NCI-H1436 treated with DMSO at 0.1 percent for 48 hours (cell line): ENCODE measurements at regions not wholly inside any gene's neighbourhood (a gene's known extent, or its start where the extent isn't known, plus 50 kb on each side); places are given as distances from the start of the nearest gene placed in this dataset.
A peak's percentile ranks its signal among the peaks of the same experiment; 100 is the strongest.
"Not testable (repeated sequence)": the region's sequence is repeated elsewhere in the genome, so short reads cannot be mapped to it uniquely, and the experiment has no call there.

Source experiments
- DNase-seq: peaks from one replicate; lab custom pipeline; 2025; lab: John Stamatoyannopoulos, UW

DNA sequence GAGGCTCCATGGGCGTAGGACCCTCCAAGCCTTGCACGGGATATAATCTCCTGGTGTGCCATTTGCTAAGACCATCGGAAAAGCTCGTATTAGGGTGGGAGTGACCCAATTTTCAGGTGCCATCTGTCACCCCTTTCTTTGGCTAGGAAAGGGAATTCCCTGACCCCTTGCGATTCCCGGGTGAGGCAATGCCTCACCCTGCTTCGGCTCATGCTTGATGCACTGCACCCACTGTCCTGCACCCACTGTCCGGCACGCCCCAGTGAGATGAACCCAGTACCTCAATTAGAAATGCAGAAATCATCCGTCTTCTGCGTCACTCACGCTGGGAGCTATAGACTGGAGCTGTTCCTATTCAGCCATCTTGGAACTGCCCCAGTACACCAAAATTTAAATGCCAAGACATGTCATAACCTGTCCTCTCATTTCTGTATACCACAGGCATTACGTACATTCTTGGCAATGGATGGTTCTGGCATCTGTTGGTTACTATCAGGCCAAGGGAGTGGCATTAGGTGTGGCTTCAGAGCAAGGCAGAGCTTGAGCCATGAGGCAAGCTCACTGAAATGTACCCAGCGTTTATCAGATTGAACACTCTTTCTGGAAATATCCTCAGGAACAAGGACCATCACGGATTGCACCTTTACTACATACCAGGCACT, 95.4 kb upstream of the GALNT18 start:
- no peak for DNase-seq

DNA sequence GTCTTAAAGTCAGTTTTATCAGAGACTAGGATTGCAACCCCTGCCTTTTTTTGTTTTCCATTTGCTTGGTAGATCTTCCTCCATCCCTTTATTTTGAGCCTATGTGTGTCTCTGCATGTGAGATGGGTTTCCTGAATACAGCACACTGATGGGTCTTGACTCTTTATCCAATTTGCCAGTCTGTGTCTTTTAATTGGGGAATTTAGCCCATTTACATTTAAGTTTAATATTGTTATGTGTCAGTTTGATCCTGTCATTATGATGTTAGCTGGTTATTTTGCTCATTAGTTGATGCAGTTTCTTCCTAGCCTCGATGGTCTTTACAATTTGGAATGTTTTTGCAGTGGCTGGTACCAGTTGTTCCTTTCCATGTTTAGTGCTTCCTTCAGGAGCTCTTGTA, 93.3 kb upstream of the GALNT18 start:
- not testable (repeated sequence) for DNase-seq

DNA sequence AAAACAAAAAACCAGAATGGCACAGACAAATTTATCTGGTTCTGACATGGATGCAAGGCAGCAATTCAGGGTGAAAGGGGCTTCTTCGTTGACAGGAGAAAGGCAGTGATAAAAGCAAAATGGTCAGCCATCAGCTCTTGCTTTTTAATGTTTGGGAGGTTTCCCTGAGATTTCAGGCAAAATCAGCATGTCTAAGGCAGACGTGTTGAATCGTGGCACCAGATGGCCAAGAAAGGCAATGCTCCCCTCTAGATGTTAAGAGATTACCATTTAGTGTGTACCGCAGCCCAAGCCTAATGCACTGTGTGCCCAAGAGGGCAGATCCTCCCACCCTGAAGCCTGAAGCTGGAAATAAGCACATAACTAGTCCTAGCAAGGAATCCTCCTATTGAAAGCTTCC, 88.8 kb upstream of the GALNT18 start:
- no peak for DNase-seq

DNA sequence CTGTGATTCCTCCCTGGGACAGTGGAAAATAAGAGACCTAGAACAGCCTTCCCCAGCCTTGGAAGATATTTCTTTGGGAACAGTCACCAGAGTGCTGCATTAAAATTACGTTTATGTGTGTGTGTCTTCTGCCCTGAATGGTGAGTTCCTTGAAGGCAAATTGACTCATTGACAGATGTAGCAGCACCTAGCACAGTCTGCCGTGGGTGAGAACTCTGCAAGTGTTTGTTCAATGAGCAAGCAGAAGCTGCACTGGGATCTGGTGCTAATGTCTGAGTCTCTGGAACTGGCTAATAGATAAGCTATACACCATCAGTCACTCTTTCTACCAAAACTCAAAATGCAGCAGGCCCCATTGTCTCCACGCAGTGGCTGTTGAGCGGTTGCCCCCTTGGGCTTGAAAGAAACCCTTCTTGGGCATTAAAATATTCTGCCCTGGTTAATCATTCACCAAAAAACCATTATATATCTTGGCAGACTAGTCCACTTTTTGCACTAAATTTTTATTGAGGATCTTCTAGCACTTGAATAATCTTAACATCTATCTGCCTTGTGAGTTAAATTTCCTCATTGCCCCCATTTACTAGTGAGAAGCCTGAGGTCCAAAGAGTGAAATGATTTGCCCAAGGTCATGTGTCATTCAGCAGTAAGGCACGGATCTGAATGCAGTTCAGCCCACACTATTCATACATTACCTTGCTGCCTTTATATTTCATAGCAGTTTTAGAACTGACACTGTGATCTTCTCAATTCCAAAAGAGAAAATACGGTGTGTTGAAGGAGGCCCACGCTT, 87.8 kb upstream of the GALNT18 start:
- DNase-seq, result no peak

DNA sequence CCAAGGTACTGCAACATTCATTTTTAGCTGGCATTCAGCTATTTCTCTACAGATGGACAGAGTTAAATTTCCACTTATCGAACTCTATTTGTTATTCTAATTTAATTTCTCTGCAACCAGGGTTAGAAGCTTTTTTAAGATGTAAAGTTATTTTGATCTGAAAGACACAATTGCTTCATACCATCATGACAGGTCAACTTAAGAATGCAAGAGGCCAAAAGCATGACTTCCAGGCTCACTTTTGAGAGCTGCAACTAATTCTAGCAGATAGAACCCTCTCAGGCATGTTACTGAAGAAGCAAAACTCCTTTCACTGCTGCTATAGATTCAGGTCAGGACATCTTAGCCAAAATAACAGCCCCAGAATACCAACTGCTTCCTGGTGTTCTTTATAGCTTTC, 86.5 kb upstream of the GALNT18 start:
- no peak for DNase-seq

DNA sequence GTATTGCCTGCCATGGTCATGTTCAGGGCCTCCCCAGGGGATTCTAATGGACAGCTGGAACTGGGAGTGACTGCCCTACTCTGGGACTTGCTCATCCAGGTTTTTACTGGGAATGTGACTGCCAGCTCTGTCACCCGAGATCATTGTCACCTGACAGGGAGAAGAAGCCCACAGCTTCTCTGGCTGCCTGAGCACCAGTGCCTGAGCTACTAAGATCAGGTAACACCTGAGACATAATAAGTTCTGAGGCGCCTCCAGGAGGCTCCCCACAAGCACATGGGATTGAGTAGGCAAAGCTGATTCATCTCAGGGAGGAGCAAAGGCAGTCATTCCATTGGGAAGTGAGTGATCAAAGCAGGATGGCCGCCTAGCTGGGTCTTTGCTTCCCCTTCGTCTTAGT, 84.2 kb upstream of the GALNT18 start:
- no peak for DNase-seq

DNA sequence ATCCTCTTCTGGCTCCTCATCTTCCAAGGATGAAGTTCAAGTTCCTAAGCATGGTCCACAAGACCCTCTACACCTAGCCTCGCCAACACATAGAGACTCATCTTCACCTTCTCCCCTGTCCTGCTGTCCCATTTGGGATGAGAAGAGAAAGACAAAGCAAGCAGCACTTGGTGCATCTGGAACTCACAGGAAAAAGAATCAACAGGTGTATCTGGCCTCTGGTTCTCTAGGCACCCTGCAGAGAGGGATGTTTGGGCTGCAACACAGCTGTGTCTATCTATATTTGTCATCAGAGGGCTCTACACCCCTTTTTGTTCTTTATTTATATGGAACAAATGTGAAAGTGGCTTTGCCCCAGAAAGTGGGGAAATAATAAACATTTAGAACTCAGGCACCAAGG, 82.1 kb upstream of the GALNT18 start:
- DNase-seq, result no peak

DNA sequence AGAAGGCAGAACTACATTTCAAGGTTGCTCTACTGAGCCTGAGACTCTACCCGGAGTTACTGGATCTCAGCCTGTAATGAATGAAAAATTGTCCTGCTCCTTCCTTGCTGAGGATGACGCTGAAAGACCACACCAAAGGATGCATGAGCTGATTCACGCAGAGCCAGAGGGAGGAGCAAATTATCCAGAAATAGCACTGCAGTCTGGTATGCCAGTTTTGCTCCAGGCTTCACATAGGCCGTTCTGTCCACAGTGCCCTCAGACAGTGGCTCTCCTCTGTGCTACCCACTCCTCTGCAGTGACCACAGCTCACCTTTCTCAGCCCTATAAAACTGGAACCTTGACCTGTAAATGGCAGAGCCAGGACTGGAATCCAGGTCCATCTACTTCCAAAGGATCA, 79.3 kb upstream of the GALNT18 start:
- DNase-seq, result no peak

DNA sequence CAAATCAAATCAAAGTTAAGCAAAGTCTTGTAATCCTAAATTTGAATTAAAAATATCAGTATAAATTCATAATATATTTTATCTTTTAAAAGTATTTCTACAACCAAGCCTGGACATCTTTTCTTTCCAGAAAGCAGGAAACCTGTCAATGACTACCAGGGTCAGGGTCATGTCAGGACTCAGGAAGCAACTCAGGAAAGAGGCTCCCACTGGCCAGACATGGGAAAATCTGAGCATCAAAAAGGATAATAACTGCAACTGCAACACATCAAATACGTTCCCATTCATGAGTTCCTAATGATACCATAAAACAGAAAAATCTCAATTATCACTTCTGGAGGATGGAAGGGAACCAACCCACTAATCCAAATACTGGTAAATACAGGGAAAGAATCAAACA, 76.0 kb upstream of the GALNT18 start:
- no peak for DNase-seq

DNA sequence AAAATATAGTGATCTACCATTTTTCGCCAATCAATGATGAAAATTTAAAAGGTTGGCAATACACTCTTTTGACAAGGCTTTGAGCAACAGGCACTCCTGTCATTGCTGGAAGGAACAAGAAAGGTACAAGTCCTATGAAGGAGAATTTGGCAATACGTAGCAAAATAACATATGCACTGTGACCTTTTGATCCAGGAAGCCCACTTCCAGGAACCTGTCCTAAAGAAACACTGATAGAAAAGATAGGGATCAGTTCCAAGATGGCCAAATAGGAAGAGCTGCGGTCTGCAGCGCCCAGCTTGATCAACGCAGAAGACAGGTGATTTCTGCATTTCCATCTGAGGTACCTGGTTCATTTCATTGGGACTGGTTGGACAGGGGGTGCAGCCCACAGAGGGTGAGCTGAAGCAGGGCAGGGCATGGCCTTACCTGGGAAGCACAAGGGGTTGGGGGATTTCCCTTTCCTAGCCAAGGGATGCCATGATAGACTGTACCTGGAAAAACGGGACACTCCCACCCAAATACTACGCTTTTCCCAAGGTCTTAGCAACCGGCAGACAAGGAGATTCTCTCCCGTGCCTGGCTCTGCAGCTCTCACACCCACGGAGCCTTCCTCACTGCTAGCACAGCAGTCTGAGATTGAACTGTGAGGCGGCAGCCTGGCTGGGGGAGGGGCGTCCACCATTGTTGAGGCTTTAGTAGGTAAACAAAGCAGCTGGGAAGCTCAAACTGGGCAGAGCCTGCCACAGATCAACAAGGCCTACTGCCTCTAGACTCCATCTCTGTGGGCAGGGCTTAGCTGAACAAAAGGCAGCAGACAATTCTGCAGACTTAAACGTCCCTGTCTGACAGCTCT, 69.7 kb upstream of the GALNT18 start:
- peak; percentile 26 for DNase-seq

DNA sequence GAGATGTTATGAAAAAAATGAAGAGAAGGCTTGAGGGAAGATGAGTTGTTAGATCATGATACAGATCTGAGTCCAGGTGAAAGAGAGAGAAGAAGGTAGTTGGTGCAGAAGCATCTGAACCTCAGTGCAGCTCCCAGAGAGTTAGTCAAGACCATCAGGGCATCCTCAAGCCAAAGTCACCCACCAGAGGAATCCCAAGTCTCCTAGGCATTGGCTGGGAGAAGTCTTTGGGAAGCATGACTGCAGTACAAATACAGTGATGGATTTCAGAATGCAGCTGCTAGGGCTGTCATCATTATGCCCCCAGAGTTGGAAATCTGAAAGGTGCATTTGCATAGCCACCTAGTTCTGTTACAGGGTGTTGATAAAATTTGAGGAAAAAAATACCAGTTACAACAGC, 59.7 kb upstream of the GALNT18 start:
- DNase-seq, result no peak

DNA sequence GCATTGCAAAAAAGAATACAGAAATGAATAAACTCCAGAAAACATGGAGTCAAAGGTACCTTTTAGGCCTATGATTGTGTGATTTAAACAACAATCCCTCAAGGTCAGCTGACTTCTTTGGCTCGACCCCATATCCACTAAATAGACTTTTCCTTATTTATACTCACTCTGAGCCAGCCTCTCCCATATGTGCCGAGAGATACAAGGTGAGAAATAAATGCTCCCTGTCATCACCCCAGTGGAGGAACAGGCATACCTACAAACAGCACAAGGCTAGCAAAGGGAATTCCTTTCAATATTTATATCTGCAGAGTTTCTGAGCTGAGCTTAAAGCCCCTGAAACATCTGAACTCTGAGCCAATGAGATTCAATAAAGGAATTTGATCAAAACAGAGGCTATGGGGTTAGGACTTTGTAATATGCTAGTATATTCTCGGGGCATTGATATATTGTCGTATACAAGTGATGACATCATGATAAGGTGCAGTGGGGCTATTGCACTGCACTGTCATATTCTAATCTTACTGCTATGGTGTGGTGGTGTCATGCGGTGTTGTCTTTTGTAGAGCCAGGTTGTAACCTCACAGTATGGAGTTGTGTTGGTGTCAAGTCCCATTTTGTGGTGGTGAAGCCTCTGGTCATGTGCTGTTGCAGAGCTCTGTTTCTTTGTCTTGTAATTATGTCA, 56.0 kb upstream of the GALNT18 start:
- DNase-seq, result no peak

DNA sequence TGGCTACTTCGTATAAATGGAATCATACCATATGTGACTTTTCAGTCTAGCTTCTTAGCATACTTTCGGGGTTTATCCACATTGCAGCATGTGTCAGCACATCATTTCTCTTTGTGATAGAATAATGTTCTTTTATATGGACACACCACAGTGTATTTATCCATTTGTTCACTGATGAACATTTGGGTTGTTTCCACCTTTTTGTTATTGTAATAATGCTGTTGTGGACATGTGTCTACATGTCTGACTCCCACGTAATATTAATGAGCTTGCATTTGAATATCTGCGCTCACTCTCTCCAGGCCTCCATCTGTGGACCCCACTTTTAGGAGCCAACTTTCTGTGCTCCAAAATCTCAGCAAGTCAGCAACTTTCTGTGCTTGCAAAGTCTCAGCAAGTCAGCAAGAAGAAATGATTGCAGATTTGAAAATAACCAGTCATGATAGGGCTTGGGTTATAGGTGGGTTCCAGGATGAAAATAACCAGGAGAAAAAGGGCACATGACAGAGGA, 53.9 kb upstream of the GALNT18 start:
- DNase-seq, result no peak

DNA sequence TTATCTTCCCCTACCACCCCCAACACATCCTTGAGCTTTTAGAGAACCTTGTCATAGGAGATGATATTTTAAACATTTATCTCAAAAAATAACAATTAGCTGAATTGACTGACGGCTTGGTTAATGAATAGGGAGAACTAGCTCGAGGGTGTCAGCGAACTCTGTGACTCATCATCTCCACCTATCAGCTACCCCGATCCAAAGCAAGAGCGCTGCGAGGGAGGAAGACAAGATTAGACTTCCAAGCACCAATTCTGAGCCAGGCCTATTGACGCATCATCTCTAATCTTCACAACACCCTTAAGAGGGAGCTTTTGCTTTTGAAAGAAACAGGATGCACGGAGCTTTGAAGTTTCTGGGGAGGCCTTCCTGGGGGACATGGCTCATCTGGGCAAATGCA, 51.0 kb upstream of the GALNT18 start:
- DNase-seq, result no peak

DNA sequence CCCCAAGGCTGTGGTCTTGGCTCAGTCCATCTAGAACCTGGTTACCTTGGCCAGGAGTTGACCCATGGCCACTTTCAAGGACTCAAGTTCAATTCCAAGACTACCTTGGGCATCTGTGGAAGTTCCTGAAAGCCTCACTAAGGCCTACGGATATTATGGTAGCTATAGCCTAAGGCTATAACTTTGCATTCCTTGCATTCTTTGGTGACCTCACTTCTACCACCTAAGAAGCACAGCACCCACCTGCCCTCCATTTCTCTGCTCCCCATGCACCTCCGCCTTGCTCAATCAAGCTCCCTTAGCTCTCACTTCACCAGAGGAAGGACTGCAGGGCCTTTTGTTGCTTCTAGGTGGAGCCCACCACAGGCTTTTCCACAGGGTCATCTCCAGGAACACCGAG, 50.3 kb upstream of the GALNT18 start:
- DNase-seq, result no peak
